OCI-LY1 (cell line): ENCODE measurements at regions not wholly inside any gene's neighbourhood (a gene's known extent, or its start where the extent isn't known, plus 50 kb on each side); places are given as distances from the start of the nearest gene placed in this dataset.
"Not testable (repeated sequence)": the region's sequence is repeated elsewhere in the genome, so short reads cannot be mapped to it uniquely, and the experiment has no call there.

Source experiments
- H2AFZ ChIP-seq: fragments of 200-600 bp; sonication (generic), shearing (Covaris generic); 2 replicates; pipeline ENCODE4 v1.6.0; 2014; ENCODE audit warnings: antibody characterized with exemption, mild to moderate bottlenecking, low read length
- H3F3A ChIP-seq: fragments of 200-600 bp; sonication (generic), shearing (Covaris generic); 2 replicates; pipeline ENCODE4 v1.6.0; 2014; ENCODE audit warnings: mild to moderate bottlenecking, antibody characterized with exemption, low read length, moderate library complexity; ENCODE audit not compliant: insufficient read depth
- H3K27ac ChIP-seq: fragments of 200-600 bp; sonication (generic); 2 replicates; pipeline ENCODE4 v1.5.1; 2014; ENCODE audit warnings: low read length, mixed run types, mild to moderate bottlenecking, low read depth; ENCODE audit not compliant: poor library complexity, severe bottlenecking
- H3K27me3 ChIP-seq: fragments of 200-600 bp; sonication (generic); 2 replicates; pipeline ENCODE4 v1.6.0; 2014; ENCODE audit warnings: antibody characterized with exemption, mild to moderate bottlenecking, low read length, moderate library complexity; ENCODE audit not compliant: insufficient read depth
- H3K36me3 ChIP-seq: fragments of 200-600 bp; sonication (generic); 2 replicates; pipeline ENCODE4 v1.6.1; 2014; ENCODE audit warnings: mild to moderate bottlenecking, antibody characterized with exemption, low read length, moderate library complexity, mixed read lengths; ENCODE audit not compliant: insufficient read depth
- H3K4me1 ChIP-seq: fragments of 200-600 bp; sonication (generic); 2 replicates; pipeline ENCODE4 v1.5.1; 2014; ENCODE audit warnings: mild to moderate bottlenecking, low read length, moderate library complexity; ENCODE audit not compliant: insufficient read depth, severe bottlenecking
- H3K4me2 ChIP-seq: fragments of 200-600 bp; sonication (generic), shearing (Covaris generic); 2 replicates; pipeline ENCODE4 v1.6.1; 2014; ENCODE audit warnings: low read length
- H3K4me3 ChIP-seq: fragments of 200-600 bp; sonication (generic); 2 replicates; pipeline ENCODE4 v1.5.1; 2014; ENCODE audit warnings: low read length, low read depth, mild to moderate bottlenecking, mixed read lengths; ENCODE audit not compliant: poor library complexity, severe bottlenecking
- H3K79me2 ChIP-seq: fragments of 200-600 bp; shearing (Covaris generic); 2 replicates; pipeline ENCODE4 v1.6.1; 2016; ENCODE audit warnings: mixed run types, low read length, mixed read lengths; ENCODE audit not compliant: insufficient read depth
- H3K9ac ChIP-seq: fragments of 200-600 bp; sonication (generic), shearing (Covaris generic); 2 replicates; pipeline ENCODE4 v1.6.1; 2014; ENCODE audit warnings: mild to moderate bottlenecking, low read length, mixed read lengths
- H3K9me2 ChIP-seq: fragments of 200-600 bp; sonication (generic), shearing (Covaris generic); 2 replicates; pipeline ENCODE4 v1.6.1; 2014; ENCODE audit warnings: low read depth, mild to moderate bottlenecking, low read length, mixed read lengths
- H3K9me3 ChIP-seq: fragments of 200-600 bp; shearing (Covaris generic); 2 replicates; pipeline ENCODE4 v1.6.1; 2014; ENCODE audit warnings: low read length, mixed read lengths
- H4K20me1 ChIP-seq: fragments of 200-600 bp; sonication (generic), shearing (Covaris generic); 2 replicates; pipeline ENCODE4 v1.6.0; 2016; ENCODE audit warnings: mild to moderate bottlenecking, low read length; ENCODE audit not compliant: insufficient read depth
- CTCF ChIP-seq: fragments of 200-600 bp; sonication (generic), shearing (Covaris generic); IDR thresholded peaks from 2 replicates; pipeline ENCODE4 v1.5.1; 2017; ENCODE audit warnings: mild to moderate bottlenecking, antibody characterized with exemption, low read length, moderate library complexity, mixed read lengths
- EZH2 ChIP-seq: fragments of 200-600 bp; sonication (generic), shearing (Covaris generic); IDR thresholded peaks from 2 replicates; pipeline ENCODE4 v1.8.0; 2017; ENCODE audit warnings: borderline replicate concordance, mixed run types, mild to moderate bottlenecking, antibody characterized with exemption, low read length, moderate library complexity, mixed read lengths

- Histone ChIP-seq H4K20me1 (no peaks in the 10 kb centered on the region), H3K9ac (no peak overlapping the region), H3K9me2 (no peaks in the 10 kb centered on the region), H3K4me2 (no peak overlapping the region), H3K27me3 (no peaks in the 10 kb centered on the region), H3K4me1 (peaks cover 6% of the 10 kb centered on the region), H2AFZ (no peak overlapping the region), H3K79me2 (no peaks in the 10 kb centered on the region), H3K4me3 (no peak overlapping the region), H3K27ac (no peak overlapping the region), H3K9me3 (0 out of 2 replicates have a peak, but pooled peaks cover 3% of the 10 kb centered on the region), H3F3A (no peaks in the 10 kb centered on the region), H3K36me3 (no peaks in the 10 kb centered on the region)
- no peak for TF ChIP-seq CTCF
- TF ChIP-seq EZH2 = no peak
These were observed 149.3 kb upstream of the TRIB2 start for GRCh38 chr2:12567411-12567810.

- H3K9ac ChIP-seq, H3K36me3 ChIP-seq, H3K79me2 ChIP-seq, H3F3A ChIP-seq, H3K4me1 ChIP-seq, H3K9me3 ChIP-seq, H2AFZ ChIP-seq, H3K4me2 ChIP-seq, H4K20me1 ChIP-seq, H3K9me2 ChIP-seq, H3K27ac ChIP-seq, H3K27me3 ChIP-seq, H3K4me3 ChIP-seq: not testable (repeated sequence)
These were observed 147.2 kb upstream of the TRIB2 start for GRCh38 chr2:12569510-12569909.

GRCh38 chr2:12569929-12570328, 146.8 kb upstream of the TRIB2 start:
- H4K20me1 ChIP-seq, H3K79me2 ChIP-seq, H3K4me3 ChIP-seq, H2AFZ ChIP-seq, H3K9ac ChIP-seq, H3K4me2 ChIP-seq, H3K9me3 ChIP-seq, H3K4me1 ChIP-seq, H3K36me3 ChIP-seq, H3K9me2 ChIP-seq, H3K27me3 ChIP-seq, H3F3A ChIP-seq, H3K27ac ChIP-seq: not testable (repeated sequence)

- H4K20me1 ChIP-seq = no peaks in the 10 kb centered on the region
- H3K27me3 ChIP-seq = no peaks in the 10 kb centered on the region
- H3K4me3 ChIP-seq = no peak overlapping the region
- no peak overlapping the region for H2AFZ ChIP-seq
- H3K27ac ChIP-seq = no peak overlapping the region
- no peak overlapping the region for H3K4me2 ChIP-seq
- H3F3A ChIP-seq = no peaks in the 10 kb centered on the region
- no peaks in the 10 kb centered on the region for H3K79me2 ChIP-seq
- H3K9ac ChIP-seq = no peak overlapping the region
- no peaks in the 10 kb centered on the region for H3K4me1 ChIP-seq
- H3K9me3 ChIP-seq = no peaks in the 10 kb centered on the region
- H3K36me3 ChIP-seq = no peaks in the 10 kb centered on the region
- H3K9me2 ChIP-seq = no peaks in the 10 kb centered on the region
- TF ChIP-seq EZH2 (no peak), CTCF (no peak)
These were observed 139.6 kb upstream of the TRIB2 start for GRCh38 chr2:12577091-12577490.
